HG03432 (cell line): ENCODE measurements at regions not wholly inside any gene's neighbourhood (a gene's known extent, or its start where the extent isn't known, plus 50 kb on each side); places are given as distances from the start of the nearest gene placed in this dataset.
"Not testable (repeated sequence)": the region's sequence is repeated elsewhere in the genome, so short reads cannot be mapped to it uniquely, and the experiment has no call there.

ENCODE experiments used
- ATAC-seq: cut with Tn5 transposase; IDR thresholded peaks from one replicate; pipeline ENCODE4 v1.9.1; 2021; ENCODE audit warnings: mild to moderate bottlenecking, moderate library complexity; ENCODE audit not compliant: unreplicated experiment

DNA sequence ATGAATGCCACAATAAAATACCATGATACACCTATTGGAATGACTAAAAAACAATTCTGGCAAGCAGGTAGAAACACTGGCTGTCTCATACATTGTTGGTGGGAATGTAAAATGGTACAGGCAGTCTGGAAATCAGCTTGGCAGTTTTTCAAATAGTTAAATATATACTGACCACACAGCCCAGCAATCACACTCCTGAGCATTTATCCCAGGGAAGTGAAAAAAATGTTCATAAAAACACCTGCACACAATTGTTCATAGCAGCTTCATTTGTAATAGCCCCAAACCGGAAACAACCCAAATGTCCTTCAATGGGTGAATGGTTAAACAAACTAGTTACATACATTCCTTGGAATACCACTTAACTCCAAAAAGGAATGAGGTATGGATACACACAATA lies 137.2 kb downstream of the TFCP2L1 start:
- no peak for ATAC-seq

DNA sequence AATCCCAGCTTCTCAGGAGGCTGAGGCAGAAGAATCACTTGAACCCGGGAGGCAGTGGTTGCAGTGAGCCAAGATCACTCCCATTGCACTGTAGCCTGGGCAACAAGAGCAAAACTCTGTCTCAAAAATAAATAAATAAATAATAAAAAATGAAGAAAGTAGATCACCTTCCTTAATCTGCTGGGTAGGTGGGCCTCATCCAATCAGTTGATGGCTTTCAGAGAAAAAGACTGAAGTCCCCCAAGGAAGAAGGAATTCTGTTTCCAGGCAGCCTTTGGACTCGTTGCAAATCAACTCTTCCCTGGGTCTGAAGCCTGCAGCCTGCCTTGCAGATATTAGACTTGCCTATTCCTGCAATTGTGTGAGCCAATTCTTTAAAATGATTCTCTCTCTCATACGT lies 136.5 kb downstream of the TFCP2L1 start:
- no peak for ATAC-seq

DNA sequence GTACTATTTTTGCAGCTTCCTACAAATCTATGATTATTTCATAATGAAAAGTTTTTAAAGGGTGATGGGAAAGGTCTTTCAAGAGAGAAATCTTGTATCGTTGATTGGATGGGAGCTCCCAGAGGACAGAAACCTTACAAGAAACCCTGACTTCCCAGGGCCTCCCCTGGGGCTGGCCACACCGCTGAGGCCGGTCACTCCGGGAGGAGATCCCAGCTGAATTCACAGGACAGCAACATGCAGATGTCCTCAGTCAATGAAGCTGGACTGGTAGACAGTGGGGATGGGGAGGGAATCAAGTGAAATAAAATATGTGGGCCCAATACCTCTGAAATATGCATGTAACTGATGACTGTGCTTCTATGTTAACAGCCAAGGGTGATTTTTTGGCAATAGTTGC lies 135.6 kb downstream of the TFCP2L1 start:
- no peak for ATAC-seq

DNA sequence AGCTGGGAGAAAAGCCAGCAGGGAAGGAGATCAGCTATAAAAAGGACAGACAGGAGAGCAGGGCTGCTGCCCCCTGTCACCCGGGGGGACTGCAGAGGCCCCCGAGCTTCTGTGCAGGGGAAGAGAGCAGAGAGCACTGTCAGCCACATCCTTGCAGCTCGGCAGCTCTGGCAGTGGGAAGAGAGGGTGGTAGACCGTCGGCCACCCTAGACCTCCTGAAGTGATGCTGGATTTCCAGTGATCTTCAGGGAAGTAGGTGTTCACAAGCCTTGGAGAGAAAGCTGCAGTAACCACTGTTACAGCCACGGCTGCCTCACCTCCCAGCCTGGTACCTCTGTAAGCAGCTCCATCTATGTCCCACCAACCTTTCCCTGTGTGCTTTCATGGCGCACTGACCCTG lies 134.9 kb downstream of the TFCP2L1 start:
- ATAC-seq: no peak

DNA sequence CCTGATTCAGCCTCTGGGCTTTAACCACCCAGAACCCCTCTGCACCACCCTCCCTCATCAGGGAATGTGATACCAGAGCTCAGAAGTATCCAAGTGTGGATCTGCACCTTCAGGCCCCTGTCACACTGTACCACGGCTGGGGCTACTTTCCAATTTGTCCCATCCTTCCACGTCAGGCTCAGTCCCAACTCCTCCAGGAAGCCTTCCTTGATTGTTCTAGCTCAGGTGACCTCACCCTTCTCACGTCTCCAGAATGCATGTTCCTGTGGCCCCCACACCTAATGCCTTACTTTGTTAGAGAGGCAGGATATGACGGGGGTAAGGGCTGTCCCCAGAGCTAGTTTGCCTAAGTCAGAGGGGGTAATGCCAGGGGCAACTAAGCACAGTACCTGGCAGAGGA lies 134.3 kb downstream of the TFCP2L1 start:
- no peak for ATAC-seq

DNA sequence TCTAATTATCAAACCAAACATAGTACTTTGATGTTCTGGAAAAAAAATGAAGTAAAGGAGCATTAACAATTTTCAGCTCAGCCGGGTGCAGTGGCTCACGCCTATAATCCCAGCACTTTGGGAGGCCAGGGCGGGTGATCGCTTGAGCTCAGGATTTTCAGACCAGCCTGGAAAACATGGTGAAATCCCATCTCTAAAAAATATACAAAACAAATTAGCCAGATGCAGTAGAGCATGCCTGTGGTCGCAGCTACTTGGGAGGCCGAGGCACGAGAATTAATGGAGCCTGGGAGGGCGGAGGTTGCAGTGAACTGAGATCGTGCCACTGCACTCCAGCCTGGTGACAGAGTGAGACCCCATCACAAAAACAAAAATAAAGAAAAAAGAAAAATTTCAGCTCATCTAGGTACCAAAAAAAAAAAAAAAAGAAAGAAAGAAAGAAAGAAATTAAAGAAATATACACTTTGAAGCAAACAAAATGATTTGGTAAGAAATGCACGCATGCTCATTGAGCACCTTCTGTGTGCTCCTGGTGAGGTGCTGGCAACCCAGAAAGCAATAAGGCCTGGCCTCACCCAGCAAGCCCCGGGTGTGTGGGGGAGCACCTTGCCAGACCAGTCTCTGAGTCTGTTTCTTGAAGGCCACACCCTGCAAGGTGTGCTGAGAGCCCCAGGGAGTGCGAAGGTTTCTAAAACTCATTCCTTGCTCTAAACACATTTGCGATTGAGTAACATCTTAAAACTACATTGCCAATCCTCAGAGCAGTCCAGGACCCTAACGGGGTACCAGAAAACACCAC lies 133.5 kb downstream of the TFCP2L1 start:
- no peak for ATAC-seq

DNA sequence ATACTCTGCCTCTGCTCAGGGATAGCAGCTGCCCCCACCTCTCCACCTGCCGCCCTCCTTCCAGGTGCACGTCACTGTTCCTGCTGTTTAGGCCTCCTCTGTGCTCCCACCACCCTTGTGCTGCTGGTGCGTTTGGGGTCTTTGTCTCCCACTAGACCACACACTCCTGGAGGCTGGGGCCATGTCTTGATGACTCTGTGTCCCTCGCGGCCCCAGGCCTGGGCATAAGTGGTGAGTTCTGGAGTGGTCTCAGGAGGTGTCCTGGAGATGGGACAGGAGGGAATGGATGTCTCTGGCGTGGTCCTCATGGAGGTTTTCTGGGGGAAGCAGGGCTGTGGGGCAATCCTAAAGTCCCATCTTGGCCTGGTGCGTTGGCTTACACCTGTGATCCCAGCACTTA lies 132.1 kb downstream of the TFCP2L1 start:
- ATAC-seq: no peak

DNA sequence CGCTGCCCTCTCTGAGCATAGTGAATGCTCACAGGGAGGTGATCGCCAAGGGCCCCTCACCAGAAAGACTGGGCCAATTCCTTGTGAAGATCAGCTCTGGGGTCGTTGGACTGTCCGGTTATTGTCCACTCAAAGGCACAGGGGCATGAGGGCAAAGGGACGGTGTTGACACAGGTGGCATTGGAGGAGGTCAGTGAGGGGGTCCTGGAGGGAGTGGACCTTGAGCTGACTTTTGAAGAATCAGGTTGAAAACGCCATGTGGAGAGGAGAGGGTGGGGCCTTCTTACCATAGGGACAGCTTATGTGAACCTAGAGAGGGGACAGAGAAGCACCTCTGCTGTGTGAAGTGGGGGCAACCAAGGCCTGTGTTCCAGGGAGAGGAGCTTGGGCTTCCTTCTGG lies 131.5 kb downstream of the TFCP2L1 start:
- no peak for ATAC-seq

DNA sequence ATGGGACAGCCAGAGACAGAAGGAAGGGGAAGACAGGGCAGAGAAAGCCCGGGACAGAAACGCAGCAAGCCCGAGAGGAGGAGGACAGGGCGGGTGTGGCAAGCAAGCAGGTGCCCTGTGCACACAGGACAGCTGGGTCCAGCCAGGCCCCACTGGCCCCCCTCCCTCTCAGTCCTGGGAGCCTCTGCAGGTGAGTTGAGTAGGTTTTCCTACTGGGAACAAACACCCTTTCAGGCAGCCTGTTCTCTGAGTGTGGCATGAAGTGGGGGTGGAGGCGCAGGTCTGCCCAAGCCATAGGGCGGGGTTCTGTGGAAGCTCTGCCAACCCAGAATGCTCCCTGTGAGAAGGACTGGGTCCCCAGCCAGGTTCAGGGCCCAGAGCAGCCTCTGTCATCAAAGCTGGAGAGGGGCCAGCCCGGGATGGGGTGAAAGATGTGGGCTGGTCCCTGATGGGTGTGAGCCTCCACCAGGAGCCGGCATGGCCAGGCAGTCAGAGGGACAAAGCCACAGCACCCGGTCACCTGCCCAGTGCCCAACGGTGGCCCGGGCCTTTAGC lies 129.4 kb downstream of the TFCP2L1 start:
- ATAC-seq: no peak

DNA sequence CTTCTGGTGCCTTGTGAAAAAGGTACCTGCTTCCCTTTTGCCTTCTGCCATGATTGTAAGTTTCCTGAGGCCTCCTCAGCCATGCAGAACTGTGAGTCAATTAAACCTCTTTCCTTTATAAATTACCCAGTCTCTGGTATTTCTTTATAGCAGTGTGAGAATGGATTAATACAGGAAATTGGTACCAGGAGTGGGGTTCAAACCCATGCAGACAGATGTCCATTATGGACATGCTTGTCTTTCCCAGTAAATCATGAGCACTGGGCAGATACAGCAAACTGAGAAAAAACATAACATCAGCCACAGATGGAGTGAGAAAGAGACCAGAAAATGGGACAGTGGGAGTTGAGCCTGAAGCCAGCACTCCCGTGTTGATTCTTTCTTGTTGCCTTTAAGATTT lies 127.5 kb downstream of the TFCP2L1 start:
- not testable (repeated sequence) for ATAC-seq

DNA sequence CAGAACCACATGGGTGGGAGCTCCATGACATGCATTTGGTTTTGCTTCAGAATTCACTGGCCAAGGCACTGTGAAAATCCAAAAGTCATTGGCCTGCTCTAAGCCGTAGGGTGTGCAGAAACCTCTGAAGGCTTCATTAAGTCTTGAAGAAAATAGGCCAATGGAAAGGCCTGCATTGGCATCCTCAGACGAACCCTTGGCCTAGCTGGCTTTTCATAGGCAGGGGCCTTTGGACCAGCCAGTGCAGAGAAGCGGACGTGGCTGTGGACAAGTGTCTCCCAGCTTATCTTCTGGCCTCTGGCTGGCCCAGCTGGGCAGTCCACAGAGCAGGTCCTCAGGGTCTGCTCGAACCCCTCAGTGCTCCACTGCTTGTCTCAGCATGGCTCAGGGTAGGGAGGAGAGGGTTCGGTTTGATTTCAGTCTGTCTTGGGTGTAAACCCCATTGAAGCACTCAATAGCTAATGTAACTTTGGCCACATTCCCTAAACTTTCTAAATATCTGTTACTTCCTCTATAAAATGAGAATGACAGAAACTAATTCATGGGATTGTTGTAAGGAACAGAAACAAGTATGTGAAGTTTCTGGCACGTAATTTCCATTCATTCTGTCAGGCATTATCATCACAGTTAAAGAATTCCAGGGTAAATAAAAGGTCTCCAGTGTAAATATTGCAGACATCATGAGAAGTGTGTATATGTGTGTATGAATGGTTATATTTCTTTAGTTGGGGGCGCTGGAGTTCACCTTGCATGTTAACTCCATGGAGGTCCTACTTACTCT lies 125.5 kb downstream of the TFCP2L1 start:
- no peak for ATAC-seq

DNA sequence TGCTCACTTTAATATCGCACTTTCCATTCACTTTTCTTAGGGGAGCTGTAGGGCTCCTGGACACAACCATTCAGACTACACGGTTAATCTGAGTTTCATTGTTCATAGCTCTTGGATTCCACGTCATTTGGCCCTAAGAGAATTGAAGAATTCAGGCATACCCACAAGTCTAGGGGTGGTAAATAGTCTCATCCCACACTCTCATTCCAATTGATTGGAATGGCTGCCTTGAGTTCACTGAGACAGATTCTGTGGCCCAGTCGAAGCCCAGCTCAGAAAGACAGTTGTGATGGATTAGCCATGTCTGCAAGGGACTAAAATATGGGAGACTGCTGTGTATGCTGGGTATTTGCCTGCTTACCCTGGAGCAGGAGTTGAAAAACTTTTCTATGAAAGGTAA lies 124.6 kb downstream of the TFCP2L1 start:
- ATAC-seq: no peak

DNA sequence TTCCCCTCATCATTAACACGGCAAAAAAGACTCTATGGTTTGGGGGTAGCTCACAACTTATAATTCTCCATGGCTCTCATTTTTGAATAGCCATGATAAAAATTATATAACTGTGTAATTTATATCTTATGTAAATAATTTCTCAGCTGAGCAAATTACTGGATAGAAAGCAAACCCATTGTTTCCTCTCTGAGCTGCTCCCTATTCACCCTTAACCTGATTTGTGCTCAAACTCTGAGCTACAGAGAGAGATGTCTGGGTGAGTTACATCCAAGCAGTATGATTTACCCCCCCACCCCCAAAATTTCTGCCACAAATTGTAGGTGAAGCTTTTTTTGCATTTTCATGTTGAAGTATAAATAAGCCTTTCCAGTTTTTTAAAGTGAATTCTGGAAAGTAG lies 123.7 kb downstream of the TFCP2L1 start:
- ATAC-seq: no peak

DNA sequence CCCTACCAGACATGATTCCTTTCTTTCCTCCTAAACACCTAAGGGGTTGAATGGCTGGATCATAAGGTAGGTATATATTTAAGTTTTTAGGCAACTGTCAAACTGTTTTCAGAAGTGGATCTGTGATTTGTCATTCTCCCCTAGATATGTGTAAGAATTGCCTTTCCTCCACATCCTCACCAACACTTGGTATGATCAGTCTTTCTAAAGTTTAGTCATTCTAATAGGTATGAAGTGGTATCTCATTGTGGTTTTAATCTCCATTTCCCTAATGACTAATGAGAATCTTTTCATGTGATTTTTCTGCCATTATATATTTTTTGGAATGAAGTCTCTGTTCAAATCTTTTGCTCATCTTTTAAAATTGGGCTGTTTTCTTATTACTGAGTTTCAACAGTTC lies 122.1 kb downstream of the TFCP2L1 start:
- ATAC-seq: no peak

DNA sequence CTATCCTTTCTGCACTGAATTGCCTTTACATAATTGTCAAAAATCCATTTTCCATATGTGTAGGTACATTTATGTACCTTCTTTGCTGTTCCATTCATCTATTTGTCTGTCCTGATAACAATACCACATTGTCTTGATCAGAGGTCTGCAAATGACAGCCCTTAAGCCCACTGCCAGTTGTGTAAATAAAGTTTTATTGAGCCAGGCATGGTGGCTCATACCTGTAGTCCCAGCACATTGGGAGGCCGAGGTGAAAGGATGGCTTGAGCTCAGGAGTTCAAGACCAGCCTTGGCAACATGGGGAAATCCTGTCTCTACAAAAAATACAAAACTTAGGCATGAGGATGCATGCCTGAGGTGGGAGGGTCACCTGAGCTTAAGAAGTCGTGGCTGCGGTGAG lies 121.0 kb downstream of the TFCP2L1 start:
- no peak for ATAC-seq

DNA sequence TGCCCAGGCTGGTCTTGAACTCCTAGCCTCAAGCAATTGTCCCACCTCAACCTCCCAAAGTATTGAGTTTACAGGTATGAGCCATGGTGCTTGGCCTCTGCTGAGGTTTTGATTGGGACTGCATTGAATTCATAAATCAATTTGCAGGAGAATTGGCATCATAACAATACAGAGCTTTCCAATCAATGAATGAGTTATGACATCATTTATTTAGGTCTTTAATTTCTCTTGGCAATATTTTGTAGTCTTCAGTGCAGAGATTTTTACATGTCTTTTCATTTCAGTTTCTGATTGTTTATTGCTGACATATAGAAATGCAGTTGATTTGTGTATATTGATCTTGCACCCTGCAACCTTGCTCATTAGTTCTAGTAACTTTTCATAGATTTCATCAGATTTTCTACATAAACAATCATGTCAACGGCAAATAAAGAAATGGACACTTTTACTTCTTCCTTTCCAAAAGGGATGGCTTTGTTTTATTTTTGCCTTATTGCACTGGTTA lies 119.9 kb downstream of the TFCP2L1 start:
- no peak for ATAC-seq
